Thyroid gland (tissue), 4 donors: ENCODE measurements at regions not wholly inside any gene's neighbourhood (a gene's known extent, or its start where the extent isn't known, plus 50 kb on each side); places are given as distances from the start of the nearest gene placed in this dataset.

ENCODE experiments used
- CTCF ChIP-seq, 6 experiments: fragments of 200-600 bp in 3 of 6; fragments of 450-650 bp in 3 of 6; sonication (generic) in 3 of 6; IDR thresholded peaks; one replicate each; pipeline ENCODE4 v1.5.1; 2016 to 2019; ENCODE audit warnings: antibody characterized with exemption in 6 of 6, mild to moderate bottlenecking in 2 of 6, inconsistent platforms in 1 of 6, moderate library complexity in 1 of 6
- POLR2A ChIP-seq, 2 donors: fragments of 450-650 bp; IDR thresholded peaks; one replicate each; pipeline ENCODE4 v1.6.1; 2017; ENCODE audit warnings: antibody characterized with exemption in 2 of 2, mild to moderate bottlenecking in 2 of 2, moderate library complexity in 1 of 2

- no peak for TF ChIP-seq CTCF (IDR thresholded peaks at IDR 0.05)
- TF ChIP-seq POLR2A (IDR thresholded peaks at IDR 0.05), result no peak
Observed at GRCh38 chr9:107684224-107684623, 194.7 kb upstream of the KLF4 start.
